ENCODE measurements at regions not wholly inside any gene's neighbourhood (a gene's known extent, or its start where the extent isn't known, plus 50 kb on each side); places are given as distances from the start of the nearest gene placed in this dataset.
A peak's percentile ranks its signal among the peaks of the same experiment; 100 is the strongest.

DNA sequence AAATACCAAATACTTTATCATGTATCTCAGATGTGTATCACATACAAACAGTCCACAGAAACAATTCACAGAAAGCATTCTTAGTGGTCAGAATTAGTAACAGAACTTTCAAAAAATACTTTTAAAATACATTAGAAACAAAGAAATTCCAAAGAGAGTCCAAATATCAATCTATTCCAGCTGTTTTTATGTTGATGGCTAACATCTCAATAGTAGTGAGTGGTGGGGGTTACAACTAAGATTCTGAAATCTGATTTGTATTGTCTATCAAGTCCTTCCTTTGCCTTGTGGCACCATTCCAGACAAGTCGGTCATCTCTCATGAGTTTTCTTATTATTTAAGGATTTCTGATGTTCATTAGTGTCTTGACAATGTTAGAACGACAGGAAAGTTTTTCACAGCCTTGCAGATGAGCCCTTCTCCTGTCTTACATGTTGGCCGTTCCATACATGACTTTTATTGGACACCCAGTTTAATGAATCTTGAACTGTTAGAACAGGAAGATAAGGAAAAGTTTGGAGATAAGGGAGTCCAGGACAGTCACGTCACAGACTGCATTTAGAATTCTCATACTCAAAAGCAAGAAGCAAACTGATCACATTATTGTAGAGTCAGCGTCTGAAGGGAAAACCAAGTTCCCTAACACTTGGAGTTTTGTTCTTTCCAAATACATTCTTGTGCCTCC, 410.3 kb downstream of the PID1 start:
- no peak for TF ChIP-seq EP300 (IDR thresholded peaks at IDR 0.05)
- no peak for TF ChIP-seq POLR2A (IDR thresholded peaks at IDR 0.05)
- TF ChIP-seq POLR2AphosphoS5 (IDR thresholded peaks at IDR 0.05), result no peak
- TF ChIP-seq, protein P1, sequence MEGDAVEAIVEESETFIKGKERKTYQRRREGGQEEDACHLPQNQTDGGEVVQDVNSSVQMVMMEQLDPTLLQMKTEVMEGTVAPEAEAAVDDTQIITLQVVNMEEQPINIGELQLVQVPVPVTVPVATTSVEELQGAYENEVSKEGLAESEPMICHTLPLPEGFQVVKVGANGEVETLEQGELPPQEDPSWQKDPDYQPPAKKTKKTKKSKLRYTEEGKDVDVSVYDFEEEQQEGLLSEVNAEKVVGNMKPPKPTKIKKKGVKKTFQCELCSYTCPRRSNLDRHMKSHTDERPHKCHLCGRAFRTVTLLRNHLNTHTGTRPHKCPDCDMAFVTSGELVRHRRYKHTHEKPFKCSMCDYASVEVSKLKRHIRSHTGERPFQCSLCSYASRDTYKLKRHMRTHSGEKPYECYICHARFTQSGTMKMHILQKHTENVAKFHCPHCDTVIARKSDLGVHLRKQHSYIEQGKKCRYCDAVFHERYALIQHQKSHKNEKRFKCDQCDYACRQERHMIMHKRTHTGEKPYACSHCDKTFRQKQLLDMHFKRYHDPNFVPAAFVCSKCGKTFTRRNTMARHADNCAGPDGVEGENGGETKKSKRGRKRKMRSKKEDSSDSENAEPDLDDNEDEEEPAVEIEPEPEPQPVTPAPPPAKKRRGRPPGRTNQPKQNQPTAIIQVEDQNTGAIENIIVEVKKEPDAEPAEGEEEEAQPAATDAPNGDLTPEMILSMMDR (IDR thresholded peaks at IDR 0.05), result no peak
- Histone ChIP-seq H3K36me3 (no peaks in the 10 kb centered on the region), H3K4me3 (no peak overlapping the region), H3K9me3 (peaks cover 0 to under 1% (median 0%) of the 10 kb centered on the region in 4 donors), H3K4me1 (no peaks in the 10 kb centered on the region), H3K27me3 (no peaks in the 10 kb centered on the region), H3K27ac (no peak overlapping the region)
- intact Hi-C loops (cut with DNase I; ENCODE audit: low total_unique reads), result no loop called here
- no peak for DNase-seq
- WGBS, 5 donors, result 60 to 67% (median 66%) methylated on average over 5 of the region's 5 CpGs

DNA sequence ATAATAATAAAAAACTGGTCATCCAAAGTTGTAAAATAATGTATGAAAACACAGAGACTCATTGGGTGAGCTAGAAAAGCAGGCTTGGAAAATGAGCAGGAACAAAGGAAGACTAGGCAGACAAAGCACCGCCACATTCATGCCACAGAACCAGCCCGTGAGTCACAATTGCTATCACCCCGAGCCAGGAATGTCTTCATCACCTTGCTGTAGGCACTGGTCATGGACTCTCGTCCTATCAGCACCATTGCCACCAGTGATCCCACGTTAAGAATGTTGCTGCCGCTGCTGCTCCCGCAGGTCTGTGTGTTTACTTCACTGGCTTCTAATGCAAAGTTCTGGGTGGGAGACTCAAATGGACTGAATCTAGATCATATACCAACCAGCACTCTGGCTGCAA, 417.9 kb downstream of the PID1 start:
- no peaks in the 10 kb centered on the region for H3K36me3 ChIP-seq
- TF ChIP-seq EP300 (IDR thresholded peaks at IDR 0.05) (no peak), POLR2AphosphoS5 (IDR thresholded peaks at IDR 0.05) (no peak), POLR2A (IDR thresholded peaks at IDR 0.05) (no peak)
- TF ChIP-seq, protein P1 (IDR thresholded peaks at IDR 0.05), result no peak
- DNase-seq, result no peak
- intact Hi-C loops (cut with DNase I; ENCODE audit: low total_unique reads), result no loop called here
- no peak overlapping the region for H3K4me3 ChIP-seq
- H3K9me3 ChIP-seq, result no peaks in the 10 kb centered on the region
- no peaks in the 10 kb centered on the region for H3K4me1 ChIP-seq
- WGBS, 5 donors, result 82 to 87% (median 85%) methylated on average over 7 of the region's 7 CpGs
- H3K27me3 ChIP-seq, result no peaks in the 10 kb centered on the region
- H3K27ac ChIP-seq, result no peak overlapping the region

DNA sequence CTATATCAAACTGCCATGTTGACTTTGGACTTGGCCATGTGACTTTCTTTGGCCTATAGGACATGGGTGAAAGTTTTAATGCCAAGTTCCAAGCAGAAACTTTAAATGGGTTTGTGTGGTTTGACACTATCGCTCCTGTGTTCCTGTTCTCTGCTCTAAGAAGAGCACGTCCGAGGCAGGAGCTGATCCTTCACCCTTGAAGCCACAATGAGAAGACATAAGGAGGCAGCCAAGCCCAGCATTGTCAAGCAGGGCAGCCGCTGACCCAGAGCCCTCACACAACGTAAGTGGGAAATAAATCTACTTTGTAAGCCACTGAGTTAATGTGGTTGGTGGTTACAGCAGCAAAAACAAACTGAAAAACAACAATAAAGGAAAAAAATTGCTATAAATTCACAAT, 422.4 kb downstream of the PID1 start:
- H3K27ac ChIP-seq, result no peak overlapping the region
- no peak for TF ChIP-seq EP300 (IDR thresholded peaks at IDR 0.05)
- no peak for TF ChIP-seq POLR2AphosphoS5 (IDR thresholded peaks at IDR 0.05)
- TF ChIP-seq POLR2A (IDR thresholded peaks at IDR 0.05), result no peak
- TF ChIP-seq, protein P1 (IDR thresholded peaks at IDR 0.05), result no peak
- H3K27me3 ChIP-seq, result no peaks in the 10 kb centered on the region
- no peak overlapping the region for H3K4me3 ChIP-seq
- H3K4me1 ChIP-seq, result no peaks in the 10 kb centered on the region
- H3K36me3 ChIP-seq, result no peaks in the 10 kb centered on the region
- no peak for DNase-seq
- intact Hi-C loops (cut with DNase I; ENCODE audit: low total_unique reads), result no loop called here
- no peaks in the 10 kb centered on the region for H3K9me3 ChIP-seq
- 79 to 85% (median 84%) methylated on average over 5 of the region's 5 CpGs for WGBS, 5 donors

DNA sequence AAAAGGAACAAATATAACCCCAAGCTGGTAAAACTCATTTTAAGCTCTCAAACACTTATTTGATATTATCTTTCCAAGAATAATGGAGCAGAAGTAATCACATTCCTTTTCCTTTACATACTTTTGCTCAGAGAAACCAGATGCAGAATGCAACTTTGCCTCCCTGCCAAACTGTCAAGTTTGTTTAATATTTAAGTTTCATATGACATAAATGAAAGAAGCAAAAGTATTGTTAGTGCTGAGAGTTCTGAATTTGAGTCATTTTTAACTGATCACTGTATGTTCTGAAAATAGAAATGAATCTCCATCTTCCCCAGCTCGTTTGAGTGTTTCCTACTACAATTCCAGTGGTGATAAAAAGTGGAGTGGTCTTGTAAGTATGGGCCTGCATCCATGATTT, 423.4 kb downstream of the PID1 start:
- no peak overlapping the region for H3K4me3 ChIP-seq
- no peak overlapping the region for H3K27ac ChIP-seq
- no peaks in the 10 kb centered on the region for H3K36me3 ChIP-seq
- H3K27me3 ChIP-seq, result no peaks in the 10 kb centered on the region
- peak in 1 of 2 donors; percentile 51 for DNase-seq
- H3K9me3 ChIP-seq, result no peaks in the 10 kb centered on the region
- TF ChIP-seq, protein P1 (IDR thresholded peaks at IDR 0.05), result no peak
- TF ChIP-seq POLR2A (IDR thresholded peaks at IDR 0.05), result no peak
- TF ChIP-seq EP300 (IDR thresholded peaks at IDR 0.05), result no peak
- TF ChIP-seq POLR2AphosphoS5 (IDR thresholded peaks at IDR 0.05), result no peak
- no peaks in the 10 kb centered on the region for H3K4me1 ChIP-seq
- intact Hi-C loops (cut with DNase I; ENCODE audit: low total_unique reads), result no loop called here
- 12 to 38% (median 19%) methylated on average over 1 of the region's 1 CpG for WGBS, 5 donors

Data from stomach (tissue), 8 donors.